GM15510 (cell line): ENCODE measurements at regions not wholly inside any gene's neighbourhood (a gene's known extent, or its start where the extent isn't known, plus 50 kb on each side); places are given as distances from the start of the nearest gene placed in this dataset.

Source experiments
- POLR2A ChIP-seq: IDR thresholded peaks from 3 replicates; pipeline ENCODE4 v1.6.1; 2011; ENCODE audit warnings: borderline replicate concordance; ENCODE audit not compliant: insufficient read length; ENCODE audit errors: extremely low read depth

DNA sequence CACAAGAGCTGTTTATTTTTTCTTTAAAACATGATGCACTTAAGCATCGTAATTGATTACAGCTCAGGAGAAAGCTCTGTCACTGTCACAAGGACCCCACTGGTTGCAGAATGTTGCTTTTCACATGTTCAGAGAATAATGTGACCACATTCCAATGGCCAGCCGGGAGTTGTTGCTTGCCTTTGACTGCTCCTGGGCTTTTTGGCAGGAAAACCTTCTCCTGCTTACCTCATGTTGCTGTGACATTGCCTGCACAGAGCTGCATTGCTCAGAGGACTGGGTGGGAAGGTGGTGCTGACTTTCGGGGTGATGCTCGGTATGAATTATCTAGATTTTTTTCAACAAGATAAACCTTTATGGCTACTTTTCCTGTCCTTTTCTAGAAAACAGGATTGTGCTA, 88.2 kb downstream of the PALM2AKAP2 start:
- TF ChIP-seq POLR2A, result no peak

DNA sequence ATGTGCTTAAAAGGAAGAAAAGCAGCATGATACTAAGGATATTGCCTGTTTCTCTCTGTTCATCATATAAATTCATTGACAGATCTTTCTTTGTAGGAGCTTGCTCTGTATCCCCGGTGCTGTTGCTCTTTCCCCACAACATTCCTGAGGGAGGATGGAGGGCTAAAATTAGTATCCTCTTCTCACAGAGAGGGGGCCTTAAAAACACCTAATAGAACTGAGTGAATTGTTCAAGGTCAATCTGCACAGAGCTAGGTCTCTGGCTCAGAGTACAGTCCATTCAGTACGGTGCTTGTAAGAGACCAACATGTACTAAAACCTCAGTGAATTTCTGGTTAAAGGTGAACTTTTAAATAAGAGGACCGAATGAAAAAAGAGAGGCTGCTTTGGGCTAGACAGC, 88.7 kb downstream of the PALM2AKAP2 start:
- no peak for TF ChIP-seq POLR2A

DNA sequence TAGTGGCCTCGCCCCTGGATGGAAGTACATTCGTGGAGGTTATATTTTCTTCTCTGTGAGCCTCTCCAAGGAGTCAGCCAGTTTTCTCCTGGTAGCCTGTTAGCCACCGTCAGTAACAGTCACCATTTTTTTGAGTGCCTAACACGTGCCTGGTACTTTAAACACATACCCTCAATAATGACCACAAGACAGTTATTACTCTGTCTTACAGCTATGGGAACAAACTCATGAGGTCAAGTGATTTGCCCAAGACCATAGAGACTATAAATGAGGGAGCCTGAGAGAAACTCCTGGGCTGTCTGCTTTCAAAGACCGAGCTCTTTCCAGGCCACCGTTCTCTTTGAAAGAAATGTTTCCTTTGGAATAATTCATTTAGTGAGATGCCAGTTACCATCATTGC, 90.4 kb downstream of the PALM2AKAP2 start:
- no peak for TF ChIP-seq POLR2A

DNA sequence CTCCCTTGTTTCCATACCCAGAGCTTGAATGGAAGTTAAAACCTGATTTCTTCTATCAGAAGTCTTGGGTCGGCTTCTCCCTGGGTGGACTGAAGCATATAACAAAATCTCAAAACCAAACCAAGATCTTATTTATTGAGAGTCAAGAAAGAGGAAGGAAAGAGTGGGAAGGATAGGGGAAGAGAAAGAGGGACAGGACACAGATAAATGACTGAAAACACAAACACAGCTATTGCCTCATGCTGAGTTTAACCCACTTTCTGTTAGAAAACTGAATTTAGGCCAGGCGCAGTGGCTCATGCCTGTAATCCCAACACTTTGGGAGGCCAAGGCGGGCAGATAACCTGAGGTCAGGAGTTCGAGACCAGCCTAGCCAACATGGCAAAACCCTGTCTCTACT, 92.9 kb downstream of the PALM2AKAP2 start:
- TF ChIP-seq POLR2A, result no peak

DNA sequence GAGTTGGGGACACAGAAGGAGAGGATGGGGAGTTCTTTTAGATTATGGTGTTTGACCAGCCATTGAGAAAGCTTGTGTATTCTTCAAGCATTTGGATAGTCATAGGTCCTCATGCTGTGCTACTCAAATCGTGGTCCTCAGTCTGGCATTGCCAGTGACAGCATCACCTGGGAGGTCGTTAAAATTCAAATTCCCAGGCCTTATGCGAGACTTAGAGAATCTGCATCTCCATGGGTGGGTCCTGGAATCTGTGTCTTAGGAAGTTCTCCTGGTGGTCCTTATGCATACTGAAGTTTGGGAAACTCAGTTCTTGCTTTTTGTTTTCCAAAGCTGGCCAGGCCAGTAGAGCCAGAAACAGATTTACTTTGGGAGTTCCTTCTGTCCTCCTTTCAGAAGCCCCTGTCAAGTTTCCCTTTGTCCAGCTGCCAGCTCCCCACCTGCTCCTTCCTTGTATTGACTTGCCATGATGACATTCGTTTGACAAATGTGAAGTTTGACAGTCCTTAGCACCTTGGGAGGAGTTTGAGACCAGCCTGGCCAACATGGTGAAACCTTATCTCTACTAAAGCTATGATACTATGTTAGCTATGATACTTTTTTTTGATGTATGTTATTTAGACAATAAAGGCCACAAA, 95.6 kb downstream of the PALM2AKAP2 start:
- no peak for TF ChIP-seq POLR2A

DNA sequence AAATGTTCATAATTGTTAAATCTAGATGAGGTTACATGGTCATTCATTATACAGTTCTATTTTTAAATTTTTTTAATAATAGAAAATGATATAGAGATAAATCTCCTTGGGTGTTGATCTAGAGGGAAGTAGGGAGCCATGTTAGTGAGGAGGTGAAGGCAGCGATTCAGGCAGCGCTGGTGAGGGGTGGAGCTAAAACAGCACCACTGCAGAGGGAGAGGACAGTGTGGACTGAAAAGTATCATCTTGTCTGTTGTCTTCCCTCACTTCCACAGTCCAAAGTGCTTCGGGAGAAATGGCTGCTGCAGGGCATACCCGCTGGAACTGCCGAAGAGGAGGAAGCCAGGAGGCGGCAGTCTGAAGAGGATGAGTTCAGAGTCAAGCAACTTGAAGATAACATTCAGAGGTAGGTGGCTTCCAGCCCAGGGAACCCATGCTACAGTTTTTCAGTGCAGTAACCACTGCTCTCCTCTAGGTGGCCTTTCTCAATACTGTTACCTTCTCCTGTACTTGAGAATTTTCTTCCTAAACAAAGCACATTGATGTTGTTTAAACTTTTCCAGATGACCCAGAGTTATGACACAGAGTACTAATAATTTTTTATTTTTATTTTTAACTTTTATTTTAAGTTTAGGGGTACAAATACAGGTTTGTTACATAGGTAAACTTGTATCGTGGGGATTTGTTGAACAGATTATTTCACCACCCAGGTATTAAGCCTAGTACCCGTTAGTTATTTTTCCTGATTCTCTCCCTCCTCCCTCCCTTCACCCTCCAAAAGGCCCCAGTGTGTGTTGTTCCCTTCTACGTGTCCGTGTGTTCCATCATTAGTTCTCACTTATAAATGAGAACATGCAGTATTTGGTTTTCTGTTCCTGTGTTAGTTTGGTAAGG, 100.5 kb downstream of the PALM2AKAP2 start:
- TF ChIP-seq POLR2A, result no peak

DNA sequence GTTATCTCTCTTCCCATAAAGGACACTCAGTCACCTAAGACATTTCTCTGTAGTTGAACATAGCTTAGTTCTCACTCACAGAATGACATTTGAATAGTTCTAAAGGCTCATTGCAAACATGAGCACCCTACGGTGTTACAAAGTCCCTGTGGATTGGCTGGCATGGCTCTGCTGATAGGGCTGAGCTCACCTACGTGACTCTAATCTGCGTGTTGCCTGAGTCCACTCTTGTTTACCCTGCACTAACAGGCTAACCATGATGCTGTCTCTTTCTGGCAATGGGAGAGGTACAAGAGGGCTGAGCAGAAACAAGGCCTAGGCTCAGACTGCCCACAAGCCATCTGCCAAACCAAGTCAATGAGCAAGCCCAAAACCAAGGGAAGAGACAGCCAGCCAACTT, 103.6 kb downstream of the PALM2AKAP2 start:
- no peak for TF ChIP-seq POLR2A

DNA sequence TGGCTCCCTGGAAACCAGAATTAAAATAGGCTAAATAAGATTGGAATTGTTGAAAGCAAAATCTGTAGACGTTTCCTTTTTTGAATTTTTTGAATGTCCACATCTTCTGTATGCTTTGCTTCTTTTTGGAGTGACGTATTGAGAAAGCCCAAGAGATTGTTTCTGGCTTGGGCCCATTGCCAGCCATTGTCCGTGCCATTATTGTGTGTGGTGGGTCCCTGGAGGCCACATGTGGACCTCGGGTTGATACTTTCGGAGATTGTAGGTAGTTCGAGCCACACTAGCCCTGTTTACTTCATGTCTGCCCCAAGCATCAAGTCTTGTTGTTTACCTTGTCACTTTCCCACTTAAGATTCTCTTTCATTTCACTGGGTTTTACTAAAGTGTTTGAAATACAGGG, 106.0 kb downstream of the PALM2AKAP2 start:
- no peak for TF ChIP-seq POLR2A

DNA sequence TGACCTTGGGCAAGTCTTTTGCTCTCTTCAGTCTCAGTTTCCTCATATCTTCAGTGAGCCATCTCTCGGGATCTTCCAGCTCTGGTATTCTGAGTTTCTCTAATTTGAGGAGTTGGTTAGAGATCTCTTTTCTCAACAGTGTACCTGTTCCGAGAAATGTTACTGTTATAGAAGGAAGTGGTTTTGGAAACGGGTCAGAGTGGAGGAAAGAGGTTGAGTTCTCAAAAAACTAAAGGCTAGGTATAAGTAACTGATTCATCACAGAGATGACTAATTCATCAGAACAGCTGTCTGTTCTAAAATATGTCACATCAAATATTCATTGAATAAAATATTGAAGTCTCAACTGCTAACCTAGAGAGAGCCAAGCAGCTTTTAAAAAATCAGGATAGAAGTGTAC, 106.6 kb downstream of the PALM2AKAP2 start:
- TF ChIP-seq POLR2A, result no peak

DNA sequence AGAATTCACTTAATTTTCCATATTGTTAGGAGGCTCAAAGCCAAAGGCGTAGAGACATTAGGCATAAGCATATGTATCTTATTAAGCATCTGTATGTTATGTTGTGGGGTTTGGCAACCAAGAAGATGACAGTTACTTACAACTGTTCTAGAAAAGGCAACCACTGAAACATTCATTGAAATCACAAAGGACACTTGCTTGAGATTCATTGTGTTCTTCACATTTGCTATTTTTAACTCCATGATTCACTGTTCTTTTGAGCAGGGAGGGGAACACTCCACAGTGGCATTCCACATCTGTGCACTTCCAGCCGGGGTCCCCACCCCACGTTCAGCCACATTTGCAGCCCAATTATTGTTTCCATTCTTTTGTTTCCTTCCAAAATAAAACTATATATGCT, 107.1 kb downstream of the PALM2AKAP2 start:
- no peak for TF ChIP-seq POLR2A

DNA sequence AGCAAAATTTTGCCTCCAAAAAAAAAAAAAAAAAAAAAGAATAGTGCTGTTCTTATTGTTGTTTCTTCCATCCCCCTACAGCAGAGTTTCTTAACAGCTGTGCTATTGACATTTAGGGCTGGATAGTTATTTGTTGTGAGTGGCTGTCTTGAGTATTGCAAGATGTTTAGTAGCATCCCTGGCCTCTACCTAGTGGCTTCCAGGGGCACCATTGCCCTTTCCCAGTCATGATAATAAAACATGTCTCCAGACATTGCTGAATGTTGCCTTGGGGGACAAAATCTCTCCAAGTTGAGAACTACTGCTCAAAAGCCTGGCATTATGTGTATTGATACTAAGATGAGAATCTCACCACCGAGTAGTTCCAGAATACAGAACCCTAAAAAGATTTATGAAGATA, 108.7 kb downstream of the PALM2AKAP2 start:
- TF ChIP-seq POLR2A, result no peak

DNA sequence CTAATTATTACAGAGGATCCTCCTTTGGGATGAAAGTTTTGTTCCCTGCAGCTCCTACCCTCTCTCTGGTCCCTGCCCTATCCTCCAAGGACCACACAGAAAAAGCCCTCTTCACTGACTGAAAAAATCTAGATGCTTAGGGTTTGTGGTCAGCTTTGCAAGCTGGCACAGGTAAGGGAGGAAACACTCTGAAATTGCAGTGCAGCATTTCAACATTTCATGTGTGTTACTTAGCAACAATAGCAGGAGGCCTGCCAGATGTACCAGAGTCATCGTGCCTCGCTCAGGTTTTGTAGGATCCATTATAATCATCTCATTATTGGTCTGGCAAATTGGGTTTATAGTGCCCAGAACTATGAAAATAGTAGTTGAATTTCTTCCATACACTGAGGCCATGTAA, 109.5 kb downstream of the PALM2AKAP2 start:
- no peak for TF ChIP-seq POLR2A

DNA sequence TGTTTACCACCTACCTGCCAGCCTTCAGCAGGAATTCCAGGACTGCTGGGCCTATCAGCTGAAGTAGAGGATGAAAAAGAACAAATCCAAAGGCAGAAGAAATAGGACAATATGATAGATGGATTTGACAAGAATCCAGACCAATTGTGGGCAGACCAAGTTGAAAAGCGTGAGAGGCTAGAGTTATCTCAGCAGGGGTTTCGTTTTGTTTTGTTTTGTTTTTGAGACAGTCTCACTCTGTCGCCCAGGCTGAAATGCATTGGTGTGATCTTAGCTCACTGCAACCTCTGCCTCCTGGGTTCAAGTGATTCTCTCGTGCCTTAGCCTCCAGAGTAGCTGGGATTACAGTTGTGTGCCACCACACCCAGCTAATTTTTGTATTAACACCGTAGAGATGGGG, 113.2 kb downstream of the PALM2AKAP2 start:
- TF ChIP-seq POLR2A, result no peak

DNA sequence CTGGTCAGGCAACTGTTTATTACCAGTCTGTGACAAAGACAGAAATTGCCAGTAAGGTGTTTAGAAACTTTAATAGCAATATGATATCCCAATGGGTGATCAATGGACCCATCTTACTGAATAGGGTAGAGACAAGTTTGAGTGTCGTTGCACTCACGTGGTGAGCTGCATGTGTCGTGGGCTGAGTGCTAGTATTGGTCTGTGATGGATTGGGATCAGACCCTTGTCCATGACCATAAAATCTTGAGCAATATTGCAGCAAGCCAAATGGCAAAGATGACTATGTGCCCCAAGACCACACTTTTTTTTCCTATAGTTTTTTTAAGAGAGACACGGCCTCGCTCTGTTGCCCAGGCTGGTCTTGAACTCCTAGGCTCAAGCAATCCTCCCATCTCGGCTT, 114.5 kb downstream of the PALM2AKAP2 start:
- no peak for TF ChIP-seq POLR2A

DNA sequence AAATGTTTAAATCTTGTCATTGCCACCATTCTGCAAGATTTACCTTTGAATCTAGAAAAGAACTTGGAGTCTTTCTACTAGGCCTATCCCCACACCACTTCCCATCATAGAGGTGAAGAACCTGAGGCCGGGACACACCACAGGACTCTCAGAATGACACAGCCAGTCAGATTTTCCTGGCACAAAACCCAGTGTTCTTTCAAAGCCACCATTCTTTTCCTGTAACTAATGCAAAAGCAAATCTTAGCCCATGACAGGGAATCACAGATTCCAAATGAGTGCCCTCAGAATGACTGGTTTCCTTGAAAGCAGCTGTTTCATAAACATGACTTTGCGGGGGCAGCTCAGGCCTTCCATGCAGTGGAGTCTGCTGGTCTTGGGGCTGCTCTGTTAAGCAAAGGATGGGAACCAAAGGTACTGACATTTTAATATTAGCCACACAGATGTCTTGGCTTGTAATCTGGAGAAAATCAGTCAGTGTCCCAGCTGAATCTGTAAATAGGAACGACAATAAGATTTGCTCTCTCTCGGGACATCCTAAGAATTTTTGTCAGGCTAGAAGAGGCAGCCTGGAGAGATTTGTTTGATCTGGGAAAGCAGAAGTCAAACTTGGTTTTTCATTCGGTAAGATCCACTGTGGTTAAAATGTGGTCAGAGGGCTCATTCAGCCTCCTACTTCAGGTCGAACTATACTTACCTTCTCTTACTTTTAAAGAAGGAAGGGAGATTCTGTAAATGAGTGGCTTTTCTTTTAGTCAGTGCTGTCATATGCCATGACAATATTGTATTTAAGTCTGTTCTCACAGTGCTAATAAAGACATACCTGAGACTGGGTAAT, 115.1 kb downstream of the PALM2AKAP2 start:
- TF ChIP-seq POLR2A, result no peak
